ENCODE measurements at regions not wholly inside any gene's neighbourhood (a gene's known extent, or its start where the extent isn't known, plus 50 kb on each side); places are given as distances from the start of the nearest gene placed in this dataset.

DNA sequence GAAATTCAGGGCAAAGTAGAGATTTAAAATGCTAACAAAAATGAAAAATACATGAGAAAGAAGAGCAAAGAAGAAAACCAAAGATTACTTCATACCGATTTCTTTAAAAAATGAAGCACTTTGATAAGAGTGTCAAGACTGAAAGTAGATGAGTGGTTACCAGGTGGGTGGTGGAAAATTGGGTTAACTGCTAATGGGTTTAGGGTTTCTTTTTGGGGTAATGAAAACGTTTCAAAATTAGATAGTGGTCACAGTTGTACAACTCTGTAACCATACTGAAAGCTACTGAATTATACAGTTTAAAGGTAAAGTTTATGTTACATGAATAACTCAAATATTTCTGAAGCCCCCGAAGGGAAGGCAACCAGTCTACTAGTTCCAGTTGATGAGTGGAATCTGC lies 179.4 kb downstream of the NDFIP2 start:
- Histone ChIP-seq H2AFZ (ENCODE audit: low read length) (no peak overlapping the region), H3K4ac (ENCODE audit: low read length) (no peak overlapping the region), H3K4me1 (ENCODE audit: control insufficient read depth in 2 of 2, insufficient read depth in 1 of 2, low read depth in 1 of 2, low read length in 2 of 2) (peaks cover 11 to 18% of the 10 kb centered on the region in 2 donors), H3K27ac (replicated peaks; ENCODE audit: low read length) (no peak overlapping the region), H3K27me3 (ENCODE audit: control insufficient read depth in 3 of 3, insufficient read depth in 3 of 3, low read depth in 1 of 3, low read length in 3 of 3) (no peaks in the 10 kb centered on the region), H2BK15ac (ENCODE audit: low read length) (no peak overlapping the region), H3K4me2 (ENCODE audit: insufficient read depth, low read length, poor library complexity, severe bottlenecking) (no peak overlapping the region), H2BK12ac (ENCODE audit: low read length) (no peak overlapping the region), H3K18ac (ENCODE audit: low read length) (no peak overlapping the region), H3K36me3 (replicated peaks in 1 of 2; ENCODE audit: control insufficient read depth in 2 of 2, insufficient read depth in 2 of 2, low read length in 2 of 2) (no peaks in the 10 kb centered on the region), H2AK5ac (ENCODE audit: low read depth, low read length) (no peak overlapping the region), H3K9ac (ENCODE audit: low read depth, low read length, poor library complexity) (no peak overlapping the region), H3K14ac (ENCODE audit: low read length) (no peak overlapping the region), H4K91ac (ENCODE audit: low read depth, low read length, poor library complexity) (no peak overlapping the region), H4K8ac (ENCODE audit: low read depth, low read length) (no peak overlapping the region), H3K4me3 (ENCODE audit: low read length in 2 of 2) (no peak overlapping the region), H3K23ac (ENCODE audit: low read depth, low read length, poor library complexity) (no peak overlapping the region), H2BK120ac (ENCODE audit: low read depth, low read length) (no peak overlapping the region), H3K9me3 (replicated peaks in 1 of 2; ENCODE audit: control insufficient read depth in 2 of 2, insufficient read depth in 1 of 2, low read depth in 1 of 2, low read length in 2 of 2) (peaks cover 0 to 2% of the 10 kb centered on the region in 2 donors), H2BK5ac (ENCODE audit: low read length) (no peak overlapping the region), H3K79me1 (ENCODE audit: low read depth, low read length) (no peaks in the 10 kb centered on the region)
- no peak for DNase-seq (ENCODE audit: low spot score)
- no CpG with 5 or more reads among the region's 3 CpGs for WGBS, 2 donors (ENCODE audit: extremely low coverage in 2 of 2, insufficient read length in 2 of 2, insufficient replicate concordance in 1 of 2)

- Histone ChIP-seq H3K4me3 (ENCODE audit: low read length in 2 of 2) (peak overlapping the region in 1 of 2 donors; percentile 22), H2AK5ac (ENCODE audit: low read depth, low read length) (no peak overlapping the region), H3K18ac (ENCODE audit: low read length) (no peak overlapping the region), H2AFZ (ENCODE audit: low read length) (peak overlapping the region; percentile 81), H3K27ac (replicated peaks; ENCODE audit: low read length) (peak overlapping the region; percentile 42), H3K79me1 (ENCODE audit: low read depth, low read length) (no peaks in the 10 kb centered on the region), H2BK15ac (ENCODE audit: low read length) (no peak overlapping the region), H3K23ac (ENCODE audit: low read depth, low read length, poor library complexity) (no peak overlapping the region), H4K91ac (ENCODE audit: low read depth, low read length, poor library complexity) (no peak overlapping the region), H3K4me1 (ENCODE audit: control insufficient read depth in 2 of 2, insufficient read depth in 1 of 2, low read depth in 1 of 2, low read length in 2 of 2) (peaks cover 11 to 28% of the 10 kb centered on the region in 2 donors), H3K4ac (ENCODE audit: low read length) (no peak overlapping the region), H2BK120ac (ENCODE audit: low read depth, low read length) (no peak overlapping the region), H3K36me3 (replicated peaks in 1 of 2; ENCODE audit: control insufficient read depth in 2 of 2, insufficient read depth in 2 of 2, low read length in 2 of 2) (no peaks in the 10 kb centered on the region), H4K8ac (ENCODE audit: low read depth, low read length) (no peak overlapping the region), H2BK5ac (ENCODE audit: low read length) (no peak overlapping the region), H3K9me3 (replicated peaks in 1 of 2; ENCODE audit: control insufficient read depth in 2 of 2, insufficient read depth in 1 of 2, low read depth in 1 of 2, low read length in 2 of 2) (peaks cover 0 to 2% of the 10 kb centered on the region in 2 donors), H3K4me2 (ENCODE audit: insufficient read depth, low read length, poor library complexity, severe bottlenecking) (no peak overlapping the region), H2BK12ac (ENCODE audit: low read length) (no peak overlapping the region), H3K27me3 (ENCODE audit: control insufficient read depth in 3 of 3, insufficient read depth in 3 of 3, low read depth in 1 of 3, low read length in 3 of 3) (no peaks in the 10 kb centered on the region), H3K14ac (ENCODE audit: low read length) (no peak overlapping the region), H3K9ac (ENCODE audit: low read depth, low read length, poor library complexity) (no peak overlapping the region)
- WGBS, 2 donors (ENCODE audit: extremely low coverage in 2 of 2, insufficient read length in 2 of 2, insufficient replicate concordance in 1 of 2), result no CpG with 5 or more reads among the region's 5 CpGs
- DNase-seq (ENCODE audit: low spot score), result peak; percentile 24
These were observed 178.2 kb downstream of the NDFIP2 start for GRCh38 chr13:79659121-79659521.

- Histone ChIP-seq H3K79me1 (ENCODE audit: low read depth, low read length) (no peaks in the 10 kb centered on the region), H3K4me3 (ENCODE audit: low read length in 2 of 2) (peak overlapping the region in 1 of 2 donors; percentile 22), H3K9me3 (replicated peaks in 1 of 2; ENCODE audit: control insufficient read depth in 2 of 2, insufficient read depth in 1 of 2, low read depth in 1 of 2, low read length in 2 of 2) (peaks cover 0 to 2% of the 10 kb centered on the region in 2 donors), H2BK120ac (ENCODE audit: low read depth, low read length) (no peak overlapping the region), H2AFZ (ENCODE audit: low read length) (peak overlapping the region; percentile 81), H4K8ac (ENCODE audit: low read depth, low read length) (no peak overlapping the region), H2AK5ac (ENCODE audit: low read depth, low read length) (no peak overlapping the region), H3K4me2 (ENCODE audit: insufficient read depth, low read length, poor library complexity, severe bottlenecking) (no peak overlapping the region), H3K4ac (ENCODE audit: low read length) (no peak overlapping the region), H3K18ac (ENCODE audit: low read length) (peak overlapping the region; percentile 84), H3K27me3 (ENCODE audit: control insufficient read depth in 3 of 3, insufficient read depth in 3 of 3, low read depth in 1 of 3, low read length in 3 of 3) (no peaks in the 10 kb centered on the region), H3K9ac (ENCODE audit: low read depth, low read length, poor library complexity) (no peak overlapping the region), H4K91ac (ENCODE audit: low read depth, low read length, poor library complexity) (no peak overlapping the region), H3K4me1 (ENCODE audit: control insufficient read depth in 2 of 2, insufficient read depth in 1 of 2, low read depth in 1 of 2, low read length in 2 of 2) (peaks cover 11 to 28% of the 10 kb centered on the region in 2 donors), H3K14ac (ENCODE audit: low read length) (no peak overlapping the region), H3K36me3 (replicated peaks in 1 of 2; ENCODE audit: control insufficient read depth in 2 of 2, insufficient read depth in 2 of 2, low read length in 2 of 2) (no peaks in the 10 kb centered on the region), H2BK15ac (ENCODE audit: low read length) (no peak overlapping the region), H2BK5ac (ENCODE audit: low read length) (no peak overlapping the region), H3K27ac (replicated peaks; ENCODE audit: low read length) (peak overlapping the region; percentile 27), H2BK12ac (ENCODE audit: low read length) (peak overlapping the region; percentile 95), H3K23ac (ENCODE audit: low read depth, low read length, poor library complexity) (no peak overlapping the region)
- WGBS, 2 donors (ENCODE audit: extremely low coverage in 2 of 2, insufficient read length in 2 of 2, insufficient replicate concordance in 1 of 2), result no CpG with 5 or more reads among the region's 3 CpGs
- DNase-seq (ENCODE audit: low spot score), result no peak
These were observed 177.5 kb downstream of the NDFIP2 start for GRCh38 chr13:79658333-79658975.

DNA sequence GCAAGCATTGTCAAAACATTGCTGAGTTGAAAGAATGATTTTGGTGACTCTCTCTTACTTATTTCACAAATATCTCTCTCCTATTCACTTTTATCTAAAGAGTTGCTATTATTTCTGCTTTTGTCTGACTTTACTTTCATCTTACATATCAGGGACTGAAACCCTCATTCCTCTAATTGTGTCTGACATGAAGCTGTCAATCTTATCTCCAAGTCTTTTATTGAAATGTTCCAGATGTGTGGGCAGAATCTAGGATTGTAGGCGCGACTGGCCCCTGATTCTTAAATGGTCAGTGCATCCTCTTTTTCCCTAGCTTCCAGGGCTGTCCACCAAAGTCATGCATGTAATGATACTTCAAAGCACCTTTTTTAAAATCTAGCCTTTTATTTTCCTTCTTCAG lies 174.6 kb downstream of the NDFIP2 start:
- no CpG with 5 or more reads among the region's 2 CpGs for WGBS, 2 donors (ENCODE audit: extremely low coverage in 2 of 2, insufficient read length in 2 of 2, insufficient replicate concordance in 1 of 2)
- H2AK5ac ChIP-seq (ENCODE audit: low read depth, low read length), result no peak overlapping the region

More for the DNA sequence above, 174.6 kb downstream of the NDFIP2 start:
- H3K4me2 ChIP-seq (ENCODE audit: insufficient read depth, low read length, poor library complexity, severe bottlenecking), result no peak overlapping the region
- no peak overlapping the region for H2BK12ac ChIP-seq (ENCODE audit: low read length)
- no peak overlapping the region for H3K23ac ChIP-seq (ENCODE audit: low read depth, low read length, poor library complexity)
- H3K4me1 ChIP-seq (ENCODE audit: control insufficient read depth in 2 of 2, insufficient read depth in 1 of 2, low read depth in 1 of 2, low read length in 2 of 2), result peaks cover 11 to 28% of the 10 kb centered on the region in 2 donors
- no peak overlapping the region for H2AFZ ChIP-seq (ENCODE audit: low read length)
- H2BK120ac ChIP-seq (ENCODE audit: low read depth, low read length), result no peak overlapping the region
- H4K91ac ChIP-seq (ENCODE audit: low read depth, low read length, poor library complexity), result no peak overlapping the region
- H3K79me1 ChIP-seq (ENCODE audit: low read depth, low read length), result no peaks in the 10 kb centered on the region
- no peak for DNase-seq (ENCODE audit: low spot score)
- no peaks in the 10 kb centered on the region for H3K36me3 ChIP-seq (replicated peaks in 1 of 2; ENCODE audit: control insufficient read depth in 2 of 2, insufficient read depth in 2 of 2, low read length in 2 of 2)
- H3K4me3 ChIP-seq (ENCODE audit: low read length in 2 of 2), result no peak overlapping the region
- H3K27me3 ChIP-seq (ENCODE audit: control insufficient read depth in 3 of 3, insufficient read depth in 3 of 3, low read depth in 1 of 3, low read length in 3 of 3), result no peaks in the 10 kb centered on the region
- no peak overlapping the region for H3K27ac ChIP-seq (replicated peaks; ENCODE audit: low read length)
- no peak overlapping the region for H2BK15ac ChIP-seq (ENCODE audit: low read length)
- H3K9me3 ChIP-seq (replicated peaks in 1 of 2; ENCODE audit: control insufficient read depth in 2 of 2, insufficient read depth in 1 of 2, low read depth in 1 of 2, low read length in 2 of 2), result peaks cover 0 to 2% of the 10 kb centered on the region in 2 donors
- no peak overlapping the region for H3K9ac ChIP-seq (ENCODE audit: low read depth, low read length, poor library complexity)
- no peak overlapping the region for H3K4ac ChIP-seq (ENCODE audit: low read length)
- no peak overlapping the region for H3K18ac ChIP-seq (ENCODE audit: low read length)
- no peak overlapping the region for H2BK5ac ChIP-seq (ENCODE audit: low read length)
- no peak overlapping the region for H4K8ac ChIP-seq (ENCODE audit: low read depth, low read length)
- no peak overlapping the region for H3K14ac ChIP-seq (ENCODE audit: low read length)

Data from neuronal stem cell (in vitro differentiated cells).